HG02973 (cell line): ENCODE measurements at regions not wholly inside any gene's neighbourhood (a gene's known extent, or its start where the extent isn't known, plus 50 kb on each side); places are given as distances from the start of the nearest gene placed in this dataset.
A peak's percentile ranks its signal among the peaks of the same experiment; 100 is the strongest.

Experiments
- ATAC-seq: cut with Tn5 transposase; IDR thresholded peaks from one replicate; pipeline ENCODE4 v1.9.1; 2021; ENCODE audit warnings: moderate library complexity; ENCODE audit not compliant: unreplicated experiment

DNA sequence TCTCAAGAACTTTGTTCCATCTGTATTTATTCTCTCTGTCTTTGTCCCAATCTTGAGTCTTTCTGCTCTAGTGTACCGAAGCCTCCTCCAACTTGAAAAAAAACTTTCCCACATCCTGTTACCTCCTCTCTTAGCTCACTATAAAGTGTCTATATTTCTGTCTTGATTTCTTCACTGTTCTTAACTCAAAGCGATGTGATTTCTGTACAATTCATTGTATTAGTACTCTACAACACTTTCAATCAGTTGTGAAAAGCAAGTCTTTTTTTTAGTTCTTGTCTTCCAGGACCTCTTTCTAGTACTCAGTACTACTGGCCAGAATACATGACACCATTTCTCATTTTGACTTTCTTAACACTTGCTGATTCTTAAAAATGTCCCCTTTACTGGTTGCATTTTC is 353.5 kb upstream of the SATB1 start:
- no peak for ATAC-seq

DNA sequence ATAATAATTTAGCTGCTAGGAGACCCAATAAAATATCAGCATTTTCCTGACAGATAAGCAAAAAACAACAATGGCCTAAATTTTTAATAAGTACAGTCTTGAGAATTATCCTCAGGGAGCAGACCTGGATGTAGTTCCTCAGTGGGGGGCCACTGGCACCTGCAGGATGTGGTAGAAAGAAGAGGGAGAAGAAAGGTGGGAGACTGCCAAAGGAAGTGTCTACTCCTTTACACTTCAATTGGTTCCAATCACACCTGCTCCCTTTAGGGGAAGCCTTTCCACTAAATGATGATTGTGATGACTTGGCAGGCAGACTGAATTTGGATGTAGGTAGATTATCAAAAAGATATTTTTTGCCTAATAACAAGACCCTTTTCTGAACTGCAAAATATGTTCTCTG is 353.0 kb upstream of the SATB1 start:
- no peak for ATAC-seq

DNA sequence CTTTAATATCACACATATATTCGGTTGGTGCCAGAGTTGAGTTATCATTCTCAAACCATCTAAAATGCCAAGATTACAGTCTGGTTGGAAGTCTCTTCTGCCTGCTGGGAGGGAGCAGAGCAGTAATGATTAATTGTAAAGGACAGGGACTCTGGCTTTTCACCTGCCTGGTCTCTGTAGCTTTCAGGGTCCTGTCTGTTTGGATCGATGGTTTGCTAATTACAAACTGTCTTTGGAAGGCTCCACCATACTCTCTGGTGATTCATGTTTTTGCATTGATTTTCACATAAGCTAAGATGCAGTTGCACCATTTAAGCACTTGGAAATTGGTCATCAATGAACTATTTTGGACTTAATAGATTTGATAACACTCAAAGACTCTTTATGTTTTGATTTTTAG is 350.4 kb upstream of the SATB1 start:
- no peak for ATAC-seq

DNA sequence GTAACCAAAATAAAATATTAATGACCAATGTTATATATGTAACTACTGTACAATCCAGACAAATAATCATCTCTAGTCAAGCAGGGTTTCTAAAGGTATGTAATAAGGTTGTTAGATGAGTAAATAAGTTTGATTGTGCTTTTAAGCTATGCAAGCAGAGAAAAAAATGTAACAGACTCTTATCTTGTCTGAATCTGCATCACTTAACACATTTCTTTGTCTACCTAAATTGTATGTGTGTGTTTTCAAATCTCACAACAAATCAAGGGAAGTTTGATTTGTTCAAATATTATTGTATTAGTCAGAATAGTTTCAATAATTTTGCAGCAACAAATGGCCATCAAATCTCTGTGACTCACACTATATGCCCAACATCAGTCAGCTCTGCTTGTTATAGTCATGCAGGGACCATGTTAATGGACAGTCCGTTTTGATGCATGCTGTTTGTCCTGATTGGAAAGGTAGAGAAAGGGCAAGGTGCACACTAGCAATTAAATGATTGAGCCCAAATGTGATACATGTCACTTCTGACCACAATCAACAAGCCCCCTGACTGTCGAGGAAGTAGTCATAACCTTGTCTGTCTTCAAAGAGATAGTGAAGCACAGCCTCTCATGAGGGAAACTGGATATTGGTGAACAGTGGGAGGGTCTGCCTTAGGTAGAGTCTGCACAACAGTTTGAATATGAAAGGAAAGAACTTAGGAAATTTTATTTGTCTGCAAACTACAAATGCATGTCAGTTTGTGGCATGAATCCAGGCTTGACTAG is 349.4 kb upstream of the SATB1 start:
- no peak for ATAC-seq

DNA sequence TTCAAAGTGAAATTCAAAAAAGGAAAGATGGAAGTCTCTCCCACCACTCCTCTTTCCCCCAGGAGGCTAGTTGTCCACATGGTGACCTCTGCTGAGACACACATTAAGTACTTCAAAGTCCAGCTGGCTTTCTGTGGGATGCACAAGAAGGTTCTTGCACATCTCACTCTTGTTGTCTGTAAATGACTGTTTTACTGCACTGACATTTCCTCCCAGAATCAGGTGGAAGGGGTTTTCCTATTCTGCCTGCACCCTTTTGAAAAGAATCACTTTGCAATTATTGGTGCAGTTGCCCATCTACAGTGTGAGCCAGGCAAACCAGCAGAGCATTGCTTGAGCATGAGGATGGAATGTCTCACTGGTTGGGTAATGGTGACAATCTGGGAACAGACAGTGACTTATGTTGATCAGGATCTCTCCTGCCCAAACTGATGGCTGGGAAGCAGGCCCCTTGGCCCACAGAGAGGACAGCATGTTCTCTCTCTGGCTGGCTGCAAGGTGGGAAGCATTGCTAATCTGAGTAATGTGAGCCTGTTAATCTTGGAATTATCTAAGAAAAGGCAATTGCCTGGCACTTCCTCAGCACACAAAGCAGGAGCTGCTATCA is 347.7 kb upstream of the SATB1 start:
- no peak for ATAC-seq

DNA sequence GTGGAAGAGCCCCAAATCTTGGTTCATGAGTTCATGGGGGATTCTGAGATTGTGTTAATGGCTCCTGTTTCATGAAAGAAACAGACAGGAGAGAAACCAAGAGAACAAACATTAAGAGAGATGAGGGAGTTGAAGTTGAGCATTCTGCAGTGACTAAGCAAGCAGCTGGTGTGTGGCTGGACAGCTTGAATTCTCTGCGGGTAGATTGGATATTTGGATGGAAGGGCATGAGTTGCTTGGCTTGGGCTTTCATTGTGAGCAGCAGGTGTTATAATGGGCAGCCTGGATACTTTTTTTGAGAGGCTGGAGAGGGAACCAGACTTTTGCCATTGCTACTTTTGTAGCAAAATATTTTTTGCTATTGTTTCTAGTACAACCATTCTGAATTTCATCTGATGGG is 346.8 kb upstream of the SATB1 start:
- ATAC-seq: no peak

DNA sequence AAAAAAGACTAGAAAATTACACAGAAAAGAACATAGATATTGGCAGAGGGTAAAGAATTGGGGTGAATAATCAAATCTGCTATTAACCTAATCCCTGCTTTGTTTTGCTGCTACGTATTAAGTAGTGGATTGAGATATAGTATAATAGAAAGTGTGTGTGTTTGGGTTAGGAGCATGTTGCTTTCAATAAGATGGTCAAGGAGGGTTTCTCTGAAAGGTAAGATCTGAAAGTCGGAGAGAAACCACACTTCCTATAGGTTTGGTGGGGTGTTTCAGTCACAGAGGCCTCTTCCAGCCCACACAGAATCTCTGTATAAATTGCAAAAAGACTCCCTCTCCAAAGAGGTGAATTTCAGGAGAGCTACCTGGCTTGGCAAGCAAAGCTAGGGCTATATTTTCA is 345.7 kb upstream of the SATB1 start:
- no peak for ATAC-seq

DNA sequence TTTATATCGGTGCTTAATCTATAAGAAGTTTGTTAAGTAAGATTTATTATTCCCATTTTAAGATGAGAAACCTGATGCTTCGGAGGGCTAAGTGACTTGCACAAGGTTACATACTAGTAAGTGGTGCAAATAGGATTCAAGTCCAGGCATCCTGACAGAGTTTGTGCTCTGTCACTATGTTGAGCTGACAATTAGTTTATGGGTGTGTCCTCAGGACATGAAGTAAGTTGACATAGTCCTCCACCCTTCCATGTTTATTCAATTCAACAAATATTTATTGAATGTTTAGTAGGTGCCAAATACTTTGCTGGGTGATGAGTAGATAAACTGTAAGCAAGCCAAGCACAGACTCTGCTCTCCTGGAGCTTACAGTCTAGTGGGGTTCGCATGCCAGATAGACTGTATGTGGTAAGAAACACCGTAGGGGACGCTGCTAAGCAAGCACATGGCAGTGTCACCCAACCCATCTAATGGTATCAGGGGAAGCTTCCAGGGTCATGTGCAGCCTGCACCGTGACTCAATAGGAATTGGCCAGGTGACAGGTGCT is 342.7 kb upstream of the SATB1 start:
- ATAC-seq: no peak

DNA sequence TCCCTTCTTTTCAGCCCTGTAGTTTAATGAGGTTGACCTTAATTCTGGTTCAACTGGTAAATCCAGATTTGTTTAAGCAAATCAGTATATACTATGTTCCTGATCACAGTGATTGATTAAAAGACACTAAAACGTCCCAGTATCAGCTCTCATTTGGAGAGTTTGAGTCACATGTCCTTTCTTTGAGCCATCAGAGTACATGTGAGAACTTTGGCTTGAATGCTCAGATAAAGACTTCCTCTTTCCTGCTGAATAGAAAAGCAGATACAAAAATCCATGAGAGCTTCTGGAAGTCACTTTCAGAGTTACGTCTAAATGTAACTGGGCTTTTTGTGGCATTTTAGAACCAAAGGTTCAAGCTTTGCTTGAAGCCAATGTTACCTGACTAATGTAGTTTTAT is 341.8 kb upstream of the SATB1 start:
- no peak for ATAC-seq

DNA sequence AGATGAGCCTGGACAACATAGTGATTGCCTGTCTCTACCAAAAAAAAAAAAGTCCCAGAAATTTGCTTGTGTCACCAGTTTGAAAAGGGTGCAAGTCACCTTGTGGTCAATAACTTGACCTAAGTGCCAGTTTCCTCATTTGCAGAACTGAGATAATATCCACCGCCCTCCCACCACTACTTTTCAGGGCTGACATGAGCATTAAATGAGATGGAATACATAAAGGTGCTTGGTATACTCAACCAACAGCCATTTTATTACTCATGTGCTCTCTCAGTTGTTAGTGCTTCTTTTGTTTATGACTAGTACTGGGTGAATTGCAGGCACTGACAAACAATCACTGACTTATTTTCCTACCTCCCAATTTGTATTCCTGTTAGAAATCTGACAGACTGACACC is 340.5 kb upstream of the SATB1 start:
- ATAC-seq: no peak

DNA sequence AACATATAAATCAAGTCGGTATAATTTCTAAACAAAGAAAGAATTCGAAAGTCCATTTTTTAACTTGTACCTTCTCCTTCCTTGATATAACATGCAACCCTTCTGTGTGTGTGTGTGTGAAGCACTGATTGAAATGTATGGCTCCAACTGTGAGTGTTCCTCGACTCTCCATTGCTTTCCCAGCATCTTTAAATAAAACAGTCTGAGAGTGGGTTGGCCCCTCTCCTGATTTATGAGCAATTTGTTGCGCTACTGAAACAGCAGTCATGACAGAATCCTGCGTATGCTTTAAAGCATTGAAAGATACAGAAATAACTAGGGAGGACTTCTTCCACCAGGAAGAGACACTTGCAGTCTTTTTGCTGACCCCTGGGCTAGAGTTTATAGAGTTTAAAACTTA is 340.0 kb upstream of the SATB1 start:
- ATAC-seq: no peak

DNA sequence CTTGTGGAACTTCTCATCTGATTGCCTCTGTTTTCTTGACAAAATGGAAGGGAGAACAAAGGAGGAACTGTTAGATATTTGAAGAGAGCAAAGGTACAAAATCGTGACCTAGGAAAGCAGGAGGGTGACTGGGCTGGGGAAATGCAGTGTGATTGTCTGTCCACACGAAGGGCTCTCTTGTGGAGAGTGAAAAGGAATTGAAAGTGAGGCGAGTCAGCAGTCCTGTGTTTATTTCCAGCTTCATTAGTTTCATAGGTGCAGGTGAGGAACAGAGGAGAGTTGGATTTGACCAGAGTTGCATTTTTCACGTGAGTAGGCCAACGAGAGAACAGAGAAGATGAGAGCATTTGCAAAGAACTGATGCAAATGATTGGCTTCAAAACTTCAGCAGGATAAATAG is 336.4 kb upstream of the SATB1 start:
- no peak for ATAC-seq

DNA sequence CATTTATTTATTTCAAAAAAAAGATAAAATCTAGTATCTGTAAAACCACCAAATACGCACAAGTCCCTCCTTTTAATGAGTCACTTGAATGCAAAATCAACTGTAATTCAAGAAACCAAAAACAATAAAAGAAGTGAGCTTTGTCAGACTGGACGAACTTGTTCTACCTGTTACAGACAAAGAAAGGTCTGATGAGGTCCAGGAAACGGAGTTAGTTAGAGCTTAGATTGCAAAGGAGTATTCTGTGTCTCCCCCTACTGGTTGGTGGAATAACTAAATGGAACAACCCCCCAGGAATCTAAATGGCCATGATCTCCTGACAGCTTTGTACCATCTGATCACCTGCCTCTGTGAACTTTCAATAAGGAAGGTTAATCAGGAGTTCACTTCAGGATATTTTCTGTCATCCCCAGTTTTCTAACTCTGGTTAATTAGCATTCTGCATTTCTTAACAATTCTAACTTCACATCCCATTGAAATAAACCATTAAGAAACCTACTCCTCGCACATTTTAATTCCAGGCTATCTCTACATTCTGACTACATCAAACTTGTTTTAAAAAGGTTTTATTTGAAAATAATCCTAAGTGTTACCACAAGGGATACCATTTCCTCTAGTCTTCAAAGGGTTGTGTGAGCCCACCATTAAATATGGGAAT is 333.0 kb upstream of the SATB1 start:
- peak; percentile 92 for ATAC-seq

DNA sequence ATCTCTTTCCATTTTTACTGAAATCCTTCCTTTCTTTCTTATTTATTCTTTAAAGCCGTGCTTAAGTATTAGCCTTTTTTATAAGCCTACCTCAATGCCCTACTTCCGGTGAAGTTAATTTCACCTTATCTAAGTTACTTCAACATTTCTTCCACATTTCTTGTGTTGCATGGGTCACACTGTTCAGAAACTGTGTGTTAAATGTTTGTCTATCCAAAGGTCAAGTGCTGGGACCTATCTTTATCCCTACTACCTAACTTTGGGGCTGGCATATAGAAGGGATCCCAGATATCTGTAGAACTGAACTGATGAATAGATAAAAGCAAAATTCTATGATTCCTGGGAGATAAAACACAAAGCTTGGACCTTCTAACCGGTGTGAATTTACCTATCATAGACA is 332.3 kb upstream of the SATB1 start:
- no peak for ATAC-seq

DNA sequence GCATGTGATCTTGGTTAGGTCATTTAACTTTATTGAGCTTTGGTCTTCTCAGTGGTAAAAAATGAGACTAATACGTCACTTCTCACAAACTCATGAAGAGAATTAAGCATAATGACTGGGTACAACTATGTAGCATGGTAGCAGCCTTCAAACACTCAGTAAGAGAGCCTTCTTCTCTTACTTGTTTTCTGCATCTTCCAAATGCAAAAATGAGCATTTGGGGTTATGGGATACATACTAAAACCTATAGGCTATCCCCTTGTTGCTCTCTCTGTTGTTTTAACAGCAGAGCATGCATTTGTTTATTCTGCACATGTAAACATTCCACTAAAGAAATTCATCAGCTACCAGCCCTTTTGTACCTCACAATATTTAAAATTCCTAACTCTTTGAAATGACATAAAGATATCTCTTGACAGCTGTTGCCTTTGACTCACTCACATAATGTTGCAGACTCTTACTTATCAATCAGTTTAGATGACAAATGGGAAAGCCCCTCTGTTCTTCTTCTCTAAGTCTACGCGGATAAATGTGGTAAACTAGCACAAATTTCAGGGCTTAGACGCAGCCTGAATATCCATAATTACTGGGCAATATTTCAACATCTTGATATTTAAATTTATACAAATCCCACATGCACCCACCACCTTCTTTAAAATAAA is 327.3 kb upstream of the SATB1 start:
- no peak for ATAC-seq

DNA sequence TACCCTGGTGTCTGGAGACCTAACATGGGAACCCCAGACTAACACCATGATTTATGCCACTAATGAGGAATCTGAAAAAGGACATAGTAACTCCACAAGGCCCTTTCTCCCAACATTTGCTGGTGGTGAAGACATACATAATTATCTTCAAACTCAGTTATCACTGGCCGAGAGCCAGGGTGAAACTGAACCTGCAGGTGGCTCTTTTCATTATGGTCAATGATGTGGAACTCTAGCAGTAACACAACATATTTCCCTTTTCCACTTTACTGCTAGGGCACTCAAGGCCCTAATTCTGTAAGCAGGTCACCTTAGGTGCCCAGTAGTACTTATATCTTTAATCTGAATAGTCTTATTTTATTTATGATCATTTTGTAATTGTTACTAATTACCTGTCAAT is 326.4 kb upstream of the SATB1 start:
- ATAC-seq: no peak

DNA sequence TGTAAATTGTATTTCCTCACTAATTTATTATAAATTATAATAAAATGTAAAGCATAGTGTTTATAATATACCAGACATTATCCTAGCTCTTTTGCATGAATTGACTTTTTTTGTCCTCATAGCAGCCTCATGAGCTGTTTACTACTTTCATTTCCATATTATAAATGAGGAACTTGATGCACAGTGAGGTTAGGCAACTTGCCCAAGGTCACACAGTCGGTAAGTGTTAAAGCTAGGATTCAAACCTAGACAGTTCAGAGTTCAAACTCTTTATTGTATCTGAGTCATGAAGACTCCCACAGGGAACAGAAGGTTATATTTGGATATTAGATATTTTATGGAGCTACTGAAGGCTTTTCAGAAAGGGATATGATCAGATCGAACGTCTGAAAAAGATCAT is 322.2 kb upstream of the SATB1 start:
- peak; percentile 48 for ATAC-seq

DNA sequence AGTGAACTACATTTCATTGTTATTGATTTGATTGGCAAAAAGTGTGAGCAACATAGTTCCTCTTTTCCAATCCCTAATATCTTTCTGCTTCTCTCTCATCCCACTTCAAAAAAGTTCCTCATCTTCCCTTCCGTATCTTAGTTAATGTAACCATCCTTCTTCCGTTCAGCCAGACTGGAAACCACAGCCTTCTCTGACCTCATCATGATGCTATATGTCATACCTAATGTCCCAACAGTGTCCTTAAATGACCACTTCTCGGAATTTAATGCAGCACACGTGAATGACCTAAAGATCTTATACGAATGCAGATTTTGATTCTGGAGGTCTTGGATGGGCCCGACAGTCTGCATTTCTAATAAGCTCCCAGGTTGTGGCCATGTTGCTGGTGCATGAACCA is 320.3 kb upstream of the SATB1 start:
- ATAC-seq: no peak

DNA sequence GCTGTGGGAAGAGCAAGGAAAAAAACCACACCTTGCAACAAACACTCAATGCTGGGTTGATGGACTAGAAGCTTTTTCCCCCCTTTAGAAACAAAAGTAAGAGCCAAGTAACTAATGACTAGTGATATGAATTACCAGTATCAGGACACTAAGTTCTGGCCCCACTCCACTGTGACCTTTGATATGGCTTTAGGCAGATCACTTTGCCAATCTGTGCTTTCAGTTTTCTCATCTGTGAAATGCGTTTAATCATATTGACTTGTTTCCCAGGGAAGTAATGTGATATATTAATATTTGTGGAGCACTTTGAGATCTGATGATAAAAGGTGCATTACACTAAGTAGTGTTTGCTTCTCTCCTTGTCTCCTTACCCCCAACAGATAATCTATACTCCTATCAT is 319.3 kb upstream of the SATB1 start:
- no peak for ATAC-seq

DNA sequence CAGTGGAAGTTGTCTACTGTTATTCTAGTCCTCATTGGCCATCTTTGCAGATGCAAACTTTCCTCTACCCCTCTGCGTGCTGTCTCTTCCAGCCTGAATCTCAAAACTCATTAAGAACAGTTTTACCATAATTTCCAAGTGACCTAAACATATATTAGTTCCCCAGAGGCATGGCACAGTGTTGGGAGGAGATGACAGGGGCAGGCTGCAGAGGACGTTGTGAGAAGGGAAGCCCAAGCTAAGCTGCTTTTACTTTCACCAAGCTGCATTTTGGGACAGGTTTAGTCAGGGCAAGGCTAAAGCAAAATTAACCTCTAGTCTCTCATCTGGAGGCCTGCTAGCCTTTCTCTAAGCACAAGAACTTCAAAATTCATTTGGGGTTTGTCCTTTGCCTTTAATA is 318.6 kb upstream of the SATB1 start:
- no peak for ATAC-seq
